ENCODE measurements at regions not wholly inside any gene's neighbourhood (a gene's known extent, or its start where the extent isn't known, plus 50 kb on each side); places are given as distances from the start of the nearest gene placed in this dataset.
"Not testable (repeated sequence)": the region's sequence is repeated elsewhere in the genome, so short reads cannot be mapped to it uniquely, and the experiment has no call there.

DNA sequence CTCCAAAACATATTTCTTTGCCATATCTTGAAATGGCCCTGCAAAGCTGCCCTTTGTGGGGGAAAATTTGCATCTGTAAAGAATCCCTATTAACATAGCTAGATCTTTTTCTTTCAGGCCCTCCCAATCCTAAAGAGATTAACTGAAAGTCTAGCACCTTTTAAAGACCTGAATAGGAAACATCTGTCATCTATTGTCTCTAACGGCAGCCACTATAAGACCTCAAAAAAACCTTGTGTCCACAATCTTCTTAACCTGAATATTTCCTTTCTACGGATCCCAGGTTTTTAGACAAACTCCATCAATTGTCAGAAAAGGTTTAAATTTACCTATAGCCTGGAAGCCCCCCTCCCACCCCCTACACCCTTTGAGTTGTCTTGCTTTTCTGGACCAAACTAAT lies 241.3 kb downstream of the NPR3 start:
- H3K4me1 ChIP-seq (ENCODE audit: control insufficient read depth in 3 of 3, insufficient read depth in 2 of 3, low read depth in 1 of 3, low read length in 2 of 3); H3K9me3 ChIP-seq (ENCODE audit: control insufficient read depth in 2 of 2, insufficient read depth in 1 of 2, low read depth in 1 of 2, low read length in 1 of 2); H3K27me3 ChIP-seq (ENCODE audit: control insufficient read depth in 3 of 3, insufficient read depth in 3 of 3, low read length in 3 of 3); H3K36me3 ChIP-seq (ENCODE audit: control insufficient read depth in 3 of 3, insufficient read depth in 2 of 3, low read depth in 1 of 3, low read length in 3 of 3); DNase-seq; H3K27ac ChIP-seq (ENCODE audit: low read depth in 1 of 3, low read length in 2 of 3); FAIRE-seq; H3K4me3 ChIP-seq (ENCODE audit: low read depth in 1 of 3, low read length in 3 of 3): not testable (repeated sequence)
- WGBS, 3 donors, result 51 to 67% (median 57%) methylated on average over 2 of the region's 2 CpGs

DNA sequence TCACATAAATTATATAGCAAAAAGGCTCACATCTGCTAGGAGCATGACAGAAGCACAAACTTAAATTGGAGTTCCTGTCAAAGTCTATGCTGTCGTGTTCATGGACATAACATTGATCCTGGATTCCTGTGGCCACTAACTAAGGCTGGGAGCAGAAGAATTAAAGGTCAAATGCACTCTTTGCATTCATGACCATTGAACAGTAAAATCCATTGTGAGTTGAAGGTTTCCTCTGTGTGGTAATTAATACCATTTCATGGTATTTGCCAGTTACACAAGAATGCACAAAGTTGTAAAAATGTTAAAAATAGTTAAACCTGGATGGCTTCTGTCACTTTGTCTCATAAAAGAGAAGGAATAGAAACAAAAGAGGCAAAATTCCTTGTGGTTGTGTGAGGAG lies 242.6 kb downstream of the NPR3 start:
- Histone ChIP-seq H3K27me3 (ENCODE audit: control insufficient read depth in 3 of 3, insufficient read depth in 3 of 3, low read length in 3 of 3) (no peaks in the 10 kb centered on the region), H3K9me3 (ENCODE audit: control insufficient read depth in 2 of 2, insufficient read depth in 1 of 2, low read depth in 1 of 2, low read length in 1 of 2) (no peaks in the 10 kb centered on the region), H3K27ac (ENCODE audit: low read depth in 1 of 3, low read length in 2 of 3) (no peak overlapping the region), H3K4me3 (ENCODE audit: low read depth in 1 of 3, low read length in 3 of 3) (no peak overlapping the region), H3K36me3 (ENCODE audit: control insufficient read depth in 3 of 3, insufficient read depth in 2 of 3, low read depth in 1 of 3, low read length in 3 of 3) (no peaks in the 10 kb centered on the region), H3K4me1 (ENCODE audit: control insufficient read depth in 3 of 3, insufficient read depth in 2 of 3, low read depth in 1 of 3, low read length in 2 of 3) (no peaks in the 10 kb centered on the region)
- FAIRE-seq, result no peak
- no peak for DNase-seq
- 66 to 73% (median 72%) methylated on average over 1 of the region's 1 CpG for WGBS, 3 donors

- no peak overlapping the region for H3K27ac ChIP-seq (ENCODE audit: low read depth in 1 of 3, low read length in 2 of 3)
- FAIRE-seq (no peak), DNase-seq (no peak)
- no peaks in the 10 kb centered on the region for H3K9me3 ChIP-seq (ENCODE audit: control insufficient read depth in 2 of 2, insufficient read depth in 1 of 2, low read depth in 1 of 2, low read length in 1 of 2)
- WGBS, 3 donors, result 30 to 50% (median 38%) methylated on average over 1 of the region's 1 CpG
- no peaks in the 10 kb centered on the region for H3K36me3 ChIP-seq (ENCODE audit: control insufficient read depth in 3 of 3, insufficient read depth in 2 of 3, low read depth in 1 of 3, low read length in 3 of 3)
- no peaks in the 10 kb centered on the region for H3K27me3 ChIP-seq (ENCODE audit: control insufficient read depth in 3 of 3, insufficient read depth in 3 of 3, low read length in 3 of 3)
- no peaks in the 10 kb centered on the region for H3K4me1 ChIP-seq (ENCODE audit: control insufficient read depth in 3 of 3, insufficient read depth in 2 of 3, low read depth in 1 of 3, low read length in 2 of 3)
- no peak overlapping the region for H3K4me3 ChIP-seq (ENCODE audit: low read depth in 1 of 3, low read length in 3 of 3)
These were observed 244.7 kb downstream of the NPR3 start for GRCh38 chr5:32955814-32956213.

DNA sequence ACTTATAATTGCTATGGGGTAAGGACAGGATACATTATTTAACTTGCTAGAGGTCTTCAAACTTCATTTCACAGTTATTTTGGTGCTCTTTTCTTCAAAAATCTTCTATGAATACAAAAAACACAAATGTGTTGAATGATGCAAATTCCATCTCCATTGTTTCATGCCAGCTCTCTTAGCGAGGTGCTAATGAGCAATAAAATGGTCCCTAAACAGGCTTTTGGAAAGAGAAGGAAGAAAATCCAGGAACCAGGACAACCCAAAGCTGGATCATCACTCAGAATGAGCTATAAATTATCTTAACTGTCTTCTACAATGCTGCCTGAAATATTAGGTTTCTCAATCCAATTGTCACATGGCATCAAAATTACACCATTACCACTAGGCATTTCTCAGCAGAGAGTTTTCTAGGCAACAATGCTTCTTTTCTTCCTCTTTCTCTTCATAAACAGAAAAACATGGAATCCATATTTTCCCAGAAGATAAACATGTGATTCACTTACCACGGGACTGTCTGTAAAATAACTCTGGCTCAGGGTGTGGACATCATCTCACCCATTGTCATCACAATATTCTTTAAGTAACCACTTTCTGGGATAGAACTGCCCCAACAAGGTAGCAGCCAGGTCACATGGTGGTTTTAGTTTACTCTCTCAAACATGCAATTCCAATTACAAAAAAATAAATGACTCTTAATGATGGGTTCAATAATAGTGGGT lies 249.4 kb downstream of the NPR3 start:
- 47 to 76% (median 64%) methylated on average over 2 of the region's 2 CpGs for WGBS, 3 donors
- peaks cover 0 to 2% of the 10 kb centered on the region in 2 donors for H3K9me3 ChIP-seq (ENCODE audit: control insufficient read depth in 2 of 2, insufficient read depth in 1 of 2, low read depth in 1 of 2, low read length in 1 of 2)
- H3K4me3 ChIP-seq (ENCODE audit: low read depth in 1 of 3, low read length in 3 of 3), result no peak overlapping the region
- no peaks in the 10 kb centered on the region for H3K4me1 ChIP-seq (ENCODE audit: control insufficient read depth in 3 of 3, insufficient read depth in 2 of 3, low read depth in 1 of 3, low read length in 2 of 3)
- H3K27ac ChIP-seq (ENCODE audit: low read depth in 1 of 3, low read length in 2 of 3), result no peak overlapping the region
- DNase-seq (no peak), FAIRE-seq (no peak)
- H3K27me3 ChIP-seq (ENCODE audit: control insufficient read depth in 3 of 3, insufficient read depth in 3 of 3, low read length in 3 of 3), result no peaks in the 10 kb centered on the region
- H3K36me3 ChIP-seq (ENCODE audit: control insufficient read depth in 3 of 3, insufficient read depth in 2 of 3, low read depth in 1 of 3, low read length in 3 of 3), result no peaks in the 10 kb centered on the region

- peaks cover 0 to 2% of the 10 kb centered on the region in 2 donors for H3K9me3 ChIP-seq (ENCODE audit: control insufficient read depth in 2 of 2, insufficient read depth in 1 of 2, low read depth in 1 of 2, low read length in 1 of 2)
- no peak overlapping the region for H3K4me3 ChIP-seq (ENCODE audit: low read depth in 1 of 3, low read length in 3 of 3)
- H3K27ac ChIP-seq (ENCODE audit: low read depth in 1 of 3, low read length in 2 of 3), result no peak overlapping the region
- FAIRE-seq, result no peak
- H3K4me1 ChIP-seq (ENCODE audit: control insufficient read depth in 3 of 3, insufficient read depth in 2 of 3, low read depth in 1 of 3, low read length in 2 of 3), result no peaks in the 10 kb centered on the region
- no peaks in the 10 kb centered on the region for H3K27me3 ChIP-seq (ENCODE audit: control insufficient read depth in 3 of 3, insufficient read depth in 3 of 3, low read length in 3 of 3)
- no peak for DNase-seq
- WGBS, 3 donors, result 77 to 88% (median 80%) methylated on average over 1 of the region's 1 CpG
- no peaks in the 10 kb centered on the region for H3K36me3 ChIP-seq (ENCODE audit: control insufficient read depth in 3 of 3, insufficient read depth in 2 of 3, low read depth in 1 of 3, low read length in 3 of 3)
These were observed 249.9 kb downstream of the NPR3 start for GRCh38 chr5:32961059-32961415.

DNA sequence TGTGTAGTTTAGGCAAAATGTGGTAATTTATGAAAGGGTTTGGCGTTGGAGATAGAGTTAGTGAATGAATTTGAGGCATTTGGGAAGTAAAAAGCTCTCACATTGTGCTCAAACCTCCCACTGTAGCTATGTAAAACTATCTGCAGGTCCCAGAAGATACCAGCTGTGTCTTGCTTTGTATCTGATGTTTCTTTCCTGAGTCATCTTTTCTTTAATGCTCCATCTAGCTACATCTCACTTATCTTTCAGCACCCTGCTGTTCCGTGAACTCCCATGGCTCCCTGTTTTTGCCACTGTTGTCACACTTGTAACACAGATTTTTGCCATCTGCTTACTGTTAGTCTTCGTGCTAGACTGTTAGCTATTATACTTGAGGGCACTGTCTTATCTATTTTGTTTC lies 253.1 kb downstream of the NPR3 start:
- Histone ChIP-seq H3K36me3 (ENCODE audit: control insufficient read depth in 3 of 3, insufficient read depth in 2 of 3, low read depth in 1 of 3, low read length in 3 of 3) (no peaks in the 10 kb centered on the region), H3K9me3 (ENCODE audit: control insufficient read depth in 2 of 2, insufficient read depth in 1 of 2, low read depth in 1 of 2, low read length in 1 of 2) (peaks cover 0 to 2% of the 10 kb centered on the region in 2 donors), H3K4me3 (ENCODE audit: low read depth in 1 of 3, low read length in 3 of 3) (no peak overlapping the region), H3K27me3 (ENCODE audit: control insufficient read depth in 3 of 3, insufficient read depth in 3 of 3, low read length in 3 of 3) (no peaks in the 10 kb centered on the region), H3K4me1 (ENCODE audit: control insufficient read depth in 3 of 3, insufficient read depth in 2 of 3, low read depth in 1 of 3, low read length in 2 of 3) (no peaks in the 10 kb centered on the region), H3K27ac (ENCODE audit: low read depth in 1 of 3, low read length in 2 of 3) (no peak overlapping the region)
- DNase-seq (no peak), FAIRE-seq (no peak)
- 49 to 62% (median 61%) methylated on average over 3 of the region's 3 CpGs for WGBS, 3 donors

DNA sequence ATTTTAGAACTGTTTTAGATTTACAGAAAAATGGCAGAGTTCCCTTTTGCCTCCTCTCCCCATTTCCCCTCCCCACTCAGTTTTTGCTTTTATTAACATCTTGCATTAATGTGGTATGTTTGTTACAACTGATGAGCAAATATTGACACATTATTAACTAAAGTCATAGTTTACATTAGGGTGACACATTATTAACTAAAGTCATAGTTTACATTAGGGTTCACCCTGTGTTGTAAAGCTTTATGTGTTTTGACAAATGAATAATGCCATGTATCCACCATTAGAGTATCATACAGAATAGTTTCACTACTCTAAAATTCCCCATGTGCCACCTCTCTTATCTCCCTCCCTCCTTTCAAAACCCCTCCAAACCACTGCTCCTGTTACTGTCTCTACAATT lies 262.5 kb downstream of the NPR3 start:
- no peaks in the 10 kb centered on the region for H3K4me1 ChIP-seq (ENCODE audit: control insufficient read depth in 3 of 3, insufficient read depth in 2 of 3, low read depth in 1 of 3, low read length in 2 of 3)
- no peaks in the 10 kb centered on the region for H3K9me3 ChIP-seq (ENCODE audit: control insufficient read depth in 2 of 2, insufficient read depth in 1 of 2, low read depth in 1 of 2, low read length in 1 of 2)
- no peak overlapping the region for H3K4me3 ChIP-seq (ENCODE audit: low read depth in 1 of 3, low read length in 3 of 3)
- H3K36me3 ChIP-seq (ENCODE audit: control insufficient read depth in 3 of 3, insufficient read depth in 2 of 3, low read depth in 1 of 3, low read length in 3 of 3), result no peaks in the 10 kb centered on the region
- FAIRE-seq, result no peak
- DNase-seq, result no peak
- H3K27ac ChIP-seq (ENCODE audit: low read depth in 1 of 3, low read length in 2 of 3), result peak overlapping the region in 1 of 3 donors; percentile 25
- no peaks in the 10 kb centered on the region for H3K27me3 ChIP-seq (ENCODE audit: control insufficient read depth in 3 of 3, insufficient read depth in 3 of 3, low read length in 3 of 3)

GRCh38 chr5:32975656-32976375 lies 264.7 kb downstream of the NPR3 start:
- Histone ChIP-seq H3K36me3 (ENCODE audit: control insufficient read depth in 3 of 3, insufficient read depth in 2 of 3, low read depth in 1 of 3, low read length in 3 of 3) (no peaks in the 10 kb centered on the region), H3K9me3 (ENCODE audit: control insufficient read depth in 2 of 2, insufficient read depth in 1 of 2, low read depth in 1 of 2, low read length in 1 of 2) (no peaks in the 10 kb centered on the region), H3K27me3 (ENCODE audit: control insufficient read depth in 3 of 3, insufficient read depth in 3 of 3, low read length in 3 of 3) (no peaks in the 10 kb centered on the region), H3K27ac (ENCODE audit: low read depth in 1 of 3, low read length in 2 of 3) (no peak overlapping the region), H3K4me1 (ENCODE audit: control insufficient read depth in 3 of 3, insufficient read depth in 2 of 3, low read depth in 1 of 3, low read length in 2 of 3) (no peaks in the 10 kb centered on the region), H3K4me3 (ENCODE audit: low read depth in 1 of 3, low read length in 3 of 3) (no peak overlapping the region)
- no peak for DNase-seq
- FAIRE-seq, result no peak
- 58 to 68% (median 62%) methylated on average over 1 of the region's 1 CpG for WGBS, 3 donors

- FAIRE-seq (no peak), DNase-seq (no peak)
- Histone ChIP-seq H3K27me3 (ENCODE audit: control insufficient read depth in 3 of 3, insufficient read depth in 3 of 3, low read length in 3 of 3) (no peaks in the 10 kb centered on the region), H3K4me1 (ENCODE audit: control insufficient read depth in 3 of 3, insufficient read depth in 2 of 3, low read depth in 1 of 3, low read length in 2 of 3) (no peaks in the 10 kb centered on the region), H3K27ac (ENCODE audit: low read depth in 1 of 3, low read length in 2 of 3) (no peak overlapping the region), H3K9me3 (ENCODE audit: control insufficient read depth in 2 of 2, insufficient read depth in 1 of 2, low read depth in 1 of 2, low read length in 1 of 2) (no peaks in the 10 kb centered on the region), H3K36me3 (ENCODE audit: control insufficient read depth in 3 of 3, insufficient read depth in 2 of 3, low read depth in 1 of 3, low read length in 3 of 3) (no peaks in the 10 kb centered on the region), H3K4me3 (ENCODE audit: low read depth in 1 of 3, low read length in 3 of 3) (no peak overlapping the region)
These were observed 269.9 kb downstream of the NPR3 start for GRCh38 chr5:32981061-32981460.

Data from small intestine (tissue), 7 donors.